Duodenal mucosa (tissue), 2 donors: ENCODE measurements at regions not wholly inside any gene's neighbourhood (a gene's known extent, or its start where the extent isn't known, plus 50 kb on each side); places are given as distances from the start of the nearest gene placed in this dataset.

Source experiments
- H3K27ac ChIP-seq: one replicate; pipeline ENCODE4 v1.7.0; 2013; ENCODE audit warnings: low read depth, low read length
- H3K27me3 ChIP-seq, 2 donors: one replicate each; pipeline ENCODE4 v1.7.0; 2013; ENCODE audit warnings: low read length in 2 of 2, control low read depth in 1 of 2; ENCODE audit not compliant: insufficient read depth in 2 of 2, control insufficient read depth in 1 of 2
- H3K36me3 ChIP-seq, 2 donors: one replicate each; pipeline ENCODE4 v1.7.0; 2013; ENCODE audit warnings: low read length in 2 of 2, control low read depth in 1 of 2; ENCODE audit not compliant: insufficient read depth in 2 of 2, control insufficient read depth in 1 of 2
- H3K4me1 ChIP-seq, 2 donors: one replicate each; pipeline ENCODE4 v1.7.0; 2013; ENCODE audit warnings: low read length in 2 of 2, control low read depth in 1 of 2; ENCODE audit not compliant: insufficient read depth in 2 of 2, control insufficient read depth in 1 of 2
- H3K4me3 ChIP-seq, 2 donors: one replicate each; pipeline ENCODE4 v1.7.0; 2013; ENCODE audit warnings: low read length in 2 of 2, low read depth in 1 of 2
- H3K9ac ChIP-seq, 2 donors: one replicate each; pipeline ENCODE4 v1.7.0; 2013; ENCODE audit warnings: low read length in 2 of 2, low read depth in 1 of 2
- H3K9me3 ChIP-seq, 2 donors: one replicate each; pipeline ENCODE4 v1.7.0; 2013; ENCODE audit warnings: low read length in 2 of 2, control low read depth in 1 of 2; ENCODE audit not compliant: control insufficient read depth in 1 of 2

GRCh38 chr15:38672814-38673670, 108.4 kb upstream of the RASGRP1 start:
- no peaks in the 10 kb centered on the region for H3K9me3 ChIP-seq
- H3K9ac ChIP-seq: peak overlapping the region in 1 of 2 donors; percentile 2
- no peak overlapping the region for H3K27ac ChIP-seq
- no peak overlapping the region for H3K4me3 ChIP-seq
- no peaks in the 10 kb centered on the region for H3K27me3 ChIP-seq
- H3K4me1 ChIP-seq: peaks cover 0 to 5% of the 10 kb centered on the region in 2 donors
- H3K36me3 ChIP-seq: no peaks in the 10 kb centered on the region

GRCh38 chr15:38674448-38674847, 109.8 kb upstream of the RASGRP1 start:
- Histone ChIP-seq H3K4me3 (no peak overlapping the region), H3K27ac (no peak overlapping the region), H3K9me3 (no peaks in the 10 kb centered on the region), H3K36me3 (no peaks in the 10 kb centered on the region), H3K9ac (no peak overlapping the region), H3K27me3 (no peaks in the 10 kb centered on the region), H3K4me1 (peaks cover 0 to 5% of the 10 kb centered on the region in 2 donors)

GRCh38 chr15:38678281-38678680, 113.7 kb upstream of the RASGRP1 start:
- no peak overlapping the region for H3K27ac ChIP-seq
- H3K9me3 ChIP-seq: no peaks in the 10 kb centered on the region
- H3K4me3 ChIP-seq: no peak overlapping the region
- no peaks in the 10 kb centered on the region for H3K27me3 ChIP-seq
- no peaks in the 10 kb centered on the region for H3K4me1 ChIP-seq
- H3K36me3 ChIP-seq: no peaks in the 10 kb centered on the region
- no peak overlapping the region for H3K9ac ChIP-seq

- Histone ChIP-seq H3K27me3 (no peaks in the 10 kb centered on the region), H3K4me3 (no peak overlapping the region), H3K27ac (no peak overlapping the region), H3K9me3 (no peaks in the 10 kb centered on the region), H3K9ac (no peak overlapping the region), H3K4me1 (no peaks in the 10 kb centered on the region), H3K36me3 (no peaks in the 10 kb centered on the region)
These were observed 116.2 kb upstream of the RASGRP1 start for GRCh38 chr15:38680775-38681174.

- H3K36me3 ChIP-seq: no peaks in the 10 kb centered on the region
- H3K9ac ChIP-seq: no peak overlapping the region
- no peaks in the 10 kb centered on the region for H3K4me1 ChIP-seq
- no peak overlapping the region for H3K27ac ChIP-seq
- no peaks in the 10 kb centered on the region for H3K27me3 ChIP-seq
- H3K4me3 ChIP-seq: no peak overlapping the region
- H3K9me3 ChIP-seq: no peaks in the 10 kb centered on the region
These were observed 117.7 kb upstream of the RASGRP1 start for GRCh38 chr15:38682363-38682762.

- H3K4me3 ChIP-seq: no peak overlapping the region
- no peaks in the 10 kb centered on the region for H3K27me3 ChIP-seq
- H3K9me3 ChIP-seq: no peaks in the 10 kb centered on the region
- no peaks in the 10 kb centered on the region for H3K36me3 ChIP-seq
- no peak overlapping the region for H3K9ac ChIP-seq
- no peaks in the 10 kb centered on the region for H3K4me1 ChIP-seq
- no peak overlapping the region for H3K27ac ChIP-seq
These were observed 118.2 kb upstream of the RASGRP1 start for GRCh38 chr15:38682861-38683260.

- Histone ChIP-seq H3K36me3 (no peaks in the 10 kb centered on the region), H3K9me3 (no peaks in the 10 kb centered on the region), H3K27me3 (no peaks in the 10 kb centered on the region), H3K9ac (no peak overlapping the region), H3K4me3 (no peak overlapping the region), H3K4me1 (no peaks in the 10 kb centered on the region), H3K27ac (no peak overlapping the region)
These were observed 119.0 kb upstream of the RASGRP1 start for GRCh38 chr15:38683382-38684242.

GRCh38 chr15:38684440-38685010, 119.9 kb upstream of the RASGRP1 start:
- Histone ChIP-seq H3K9ac (no peak overlapping the region), H3K27me3 (no peaks in the 10 kb centered on the region), H3K9me3 (no peaks in the 10 kb centered on the region), H3K4me1 (no peaks in the 10 kb centered on the region), H3K4me3 (no peak overlapping the region), H3K36me3 (no peaks in the 10 kb centered on the region), H3K27ac (no peak overlapping the region)

- Histone ChIP-seq H3K9ac (no peak overlapping the region), H3K36me3 (no peaks in the 10 kb centered on the region), H3K27ac (no peak overlapping the region), H3K4me3 (no peak overlapping the region), H3K27me3 (no peaks in the 10 kb centered on the region), H3K9me3 (no peaks in the 10 kb centered on the region), H3K4me1 (no peaks in the 10 kb centered on the region)
These were observed 121.2 kb upstream of the RASGRP1 start for GRCh38 chr15:38685686-38686339.
